RWPE2 (cell line): ENCODE measurements at regions not wholly inside any gene's neighbourhood (a gene's known extent, or its start where the extent isn't known, plus 50 kb on each side); places are given as distances from the start of the nearest gene placed in this dataset.

Experiments used
- ATAC-seq: fragments of 200-7000 bp; cut with Tn5 transposase; 3 replicates; pipeline ENCODE4 v1.9.1; 2021; ENCODE audit warnings: low read depth
- DNase-seq: peaks from one replicate; pipeline ENCODE4 v3.0.0-alpha.2; 2020; ENCODE audit warnings: low spot score
- H3K27ac ChIP-seq: fragments of 450-650 bp; 2 replicates; pipeline ENCODE4 v1.5.1; 2017; ENCODE audit warnings: mild to moderate bottlenecking; ENCODE audit not compliant: poor library complexity, severe bottlenecking
- H3K27me3 ChIP-seq: fragments of 250-450 bp; sonication (Bioruptor Pico); 2 replicates; pipeline ENCODE4 v1.5.1; 2021; ENCODE audit warnings: mild to moderate bottlenecking, moderate library complexity; ENCODE audit not compliant: insufficient read depth, poor library complexity, severe bottlenecking
- H3K36me3 ChIP-seq: fragments of 250-450 bp; sonication (Bioruptor Pico); 2 replicates; pipeline ENCODE4 v1.5.1; 2020; ENCODE audit warnings: low read depth, mild to moderate bottlenecking, moderate library complexity
- H3K4me1 ChIP-seq: fragments of 250-450 bp; sonication (Bioruptor Pico); 2 replicates; pipeline ENCODE4 v1.5.1; 2021; ENCODE audit warnings: mild to moderate bottlenecking, moderate library complexity; ENCODE audit not compliant: insufficient read depth, poor library complexity, severe bottlenecking
- H3K4me3 ChIP-seq: fragments of 250-450 bp; sonication (Bioruptor Pico); 2 replicates; pipeline ENCODE4 v1.5.1; 2021; ENCODE audit warnings: mild to moderate bottlenecking, moderate library complexity; ENCODE audit not compliant: severe bottlenecking
- H3K9me3 ChIP-seq: fragments of 250-450 bp; sonication (Bioruptor Pico); 2 replicates; pipeline ENCODE4 v1.5.1; 2021; ENCODE audit warnings: mild to moderate bottlenecking, moderate library complexity; ENCODE audit not compliant: severe bottlenecking
- TF ChIP-seq, protein P1 (sequence below): fragments of 450-650 bp; IDR thresholded peaks from one replicate; pipeline ENCODE4 v1.5.1; 2017; ENCODE audit warnings: mild to moderate bottlenecking, moderate library complexity; ENCODE audit not compliant: poor library complexity, severe bottlenecking

- H3K36me3 ChIP-seq = no peaks in the 10 kb centered on the region
- ATAC-seq = no peak
- H3K9me3 ChIP-seq = no peaks in the 10 kb centered on the region
- H3K4me3 ChIP-seq = no peak overlapping the region
- H3K4me1 ChIP-seq = no peaks in the 10 kb centered on the region
- TF ChIP-seq, protein P1, sequence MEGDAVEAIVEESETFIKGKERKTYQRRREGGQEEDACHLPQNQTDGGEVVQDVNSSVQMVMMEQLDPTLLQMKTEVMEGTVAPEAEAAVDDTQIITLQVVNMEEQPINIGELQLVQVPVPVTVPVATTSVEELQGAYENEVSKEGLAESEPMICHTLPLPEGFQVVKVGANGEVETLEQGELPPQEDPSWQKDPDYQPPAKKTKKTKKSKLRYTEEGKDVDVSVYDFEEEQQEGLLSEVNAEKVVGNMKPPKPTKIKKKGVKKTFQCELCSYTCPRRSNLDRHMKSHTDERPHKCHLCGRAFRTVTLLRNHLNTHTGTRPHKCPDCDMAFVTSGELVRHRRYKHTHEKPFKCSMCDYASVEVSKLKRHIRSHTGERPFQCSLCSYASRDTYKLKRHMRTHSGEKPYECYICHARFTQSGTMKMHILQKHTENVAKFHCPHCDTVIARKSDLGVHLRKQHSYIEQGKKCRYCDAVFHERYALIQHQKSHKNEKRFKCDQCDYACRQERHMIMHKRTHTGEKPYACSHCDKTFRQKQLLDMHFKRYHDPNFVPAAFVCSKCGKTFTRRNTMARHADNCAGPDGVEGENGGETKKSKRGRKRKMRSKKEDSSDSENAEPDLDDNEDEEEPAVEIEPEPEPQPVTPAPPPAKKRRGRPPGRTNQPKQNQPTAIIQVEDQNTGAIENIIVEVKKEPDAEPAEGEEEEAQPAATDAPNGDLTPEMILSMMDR = no peak
- no peaks in the 10 kb centered on the region for H3K27me3 ChIP-seq
- no peak overlapping the region for H3K27ac ChIP-seq
- no peak for DNase-seq
These were observed 263.9 kb upstream of the NT5E start for GRCh38 chr6:85185977-85186376.

DNA sequence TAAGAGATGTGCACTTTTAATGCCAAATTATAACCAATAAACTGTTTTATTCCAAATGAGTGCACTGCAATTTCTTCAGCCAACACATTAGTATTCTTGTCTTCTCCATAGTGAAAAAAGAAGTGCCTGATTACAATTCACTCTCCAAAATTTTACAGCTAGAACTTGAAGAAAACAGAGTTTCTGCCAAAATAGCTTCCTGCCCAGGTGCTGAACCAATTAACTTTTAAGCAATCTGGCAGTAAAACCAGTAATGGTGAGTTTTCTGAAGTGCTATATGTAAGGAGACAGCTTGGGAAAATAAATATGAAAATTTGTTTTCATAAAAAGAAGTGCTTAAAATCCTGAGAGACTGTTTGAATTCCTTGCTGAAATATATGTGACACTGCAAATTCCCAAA is 266.0 kb upstream of the NT5E start:
- no peaks in the 10 kb centered on the region for H3K36me3 ChIP-seq

GRCh38 chr6:85172705-85173104 is 277.2 kb upstream of the NT5E start:
- ATAC-seq (no peak), DNase-seq (no peak)
- Histone ChIP-seq H3K27ac (no peak overlapping the region), H3K27me3 (peaks cover 12% of the 10 kb centered on the region), H3K4me1 (no peaks in the 10 kb centered on the region), H3K4me3 (no peak overlapping the region), H3K36me3 (no peaks in the 10 kb centered on the region), H3K9me3 (no peaks in the 10 kb centered on the region)
- TF ChIP-seq, protein P1 = no peak

More for the DNA sequence above, 266.0 kb upstream of the NT5E start:
- Histone ChIP-seq H3K27me3 (peaks cover 4% of the 10 kb centered on the region), H3K27ac (no peak overlapping the region), H3K4me3 (no peak overlapping the region), H3K9me3 (no peaks in the 10 kb centered on the region), H3K4me1 (no peaks in the 10 kb centered on the region)
- no peak for DNase-seq
- TF ChIP-seq, protein P1 = no peak
- ATAC-seq = no peak

- H3K4me3 ChIP-seq = no peak overlapping the region
- DNase-seq (no peak), ATAC-seq (no peak)
- H3K36me3 ChIP-seq = no peaks in the 10 kb centered on the region
- no peaks in the 10 kb centered on the region for H3K4me1 ChIP-seq
- H3K27me3 ChIP-seq = peaks cover 12% of the 10 kb centered on the region
- no peaks in the 10 kb centered on the region for H3K9me3 ChIP-seq
- no peak overlapping the region for H3K27ac ChIP-seq
- TF ChIP-seq, protein P1 = no peak
These were observed 277.7 kb upstream of the NT5E start for GRCh38 chr6:85172161-85172560.

DNA sequence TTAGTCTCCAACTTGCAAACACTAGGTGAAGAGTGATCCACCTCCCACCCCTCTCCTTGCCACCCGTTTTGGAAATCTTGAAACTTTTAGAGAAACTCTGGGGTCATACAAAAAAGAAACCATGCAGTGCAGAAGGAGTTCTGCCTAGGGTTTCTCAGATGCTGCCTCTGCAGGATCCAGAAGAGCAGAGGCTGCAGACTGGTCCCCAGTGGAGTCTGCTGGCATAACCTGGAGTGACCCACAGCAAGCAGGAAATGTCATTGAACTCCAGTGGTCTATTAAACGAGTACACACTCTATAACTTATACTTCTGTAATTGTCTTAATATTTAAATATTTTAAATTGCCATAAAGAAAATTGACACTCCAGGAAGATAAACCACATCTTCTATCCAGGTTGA is 280.7 kb upstream of the NT5E start:
- Histone ChIP-seq H3K4me1 (no peaks in the 10 kb centered on the region), H3K27me3 (peaks cover 12% of the 10 kb centered on the region), H3K4me3 (no peak overlapping the region), H3K27ac (no peak overlapping the region), H3K9me3 (no peaks in the 10 kb centered on the region), H3K36me3 (no peaks in the 10 kb centered on the region)
- DNase-seq = no peak
- TF ChIP-seq, protein P1 = no peak
- ATAC-seq = no peak
